GM04503 (cell line): ENCODE measurements at regions not wholly inside any gene's neighbourhood (a gene's known extent, or its start where the extent isn't known, plus 50 kb on each side); places are given as distances from the start of the nearest gene placed in this dataset.

Source experiments
- DNase-seq: peaks from one replicate; pipeline ENCODE4 v3.0.0-alpha.2; 2012; ENCODE audit warnings: low read depth

DNA sequence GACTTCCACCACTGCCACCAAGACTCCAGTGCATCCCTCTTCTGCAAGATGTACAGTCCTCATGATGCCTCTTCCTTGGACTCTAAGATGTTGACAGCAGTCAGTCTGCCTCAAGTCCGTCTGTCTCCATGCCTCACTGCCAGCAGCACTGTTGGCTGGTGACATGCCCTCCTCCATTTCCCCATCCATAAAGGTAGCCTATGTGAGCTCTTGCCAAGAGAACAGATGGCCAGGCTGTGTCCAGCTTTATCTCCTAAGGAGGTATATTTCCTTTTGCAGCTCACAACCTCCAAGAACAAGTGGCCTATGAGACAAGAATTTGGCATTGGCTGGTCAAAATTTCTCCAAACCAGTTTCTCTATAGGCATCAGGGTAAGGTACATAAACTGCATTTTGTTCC lies 149.3 kb upstream of the HNRNPA3 start:
- DNase-seq = no peak

DNA sequence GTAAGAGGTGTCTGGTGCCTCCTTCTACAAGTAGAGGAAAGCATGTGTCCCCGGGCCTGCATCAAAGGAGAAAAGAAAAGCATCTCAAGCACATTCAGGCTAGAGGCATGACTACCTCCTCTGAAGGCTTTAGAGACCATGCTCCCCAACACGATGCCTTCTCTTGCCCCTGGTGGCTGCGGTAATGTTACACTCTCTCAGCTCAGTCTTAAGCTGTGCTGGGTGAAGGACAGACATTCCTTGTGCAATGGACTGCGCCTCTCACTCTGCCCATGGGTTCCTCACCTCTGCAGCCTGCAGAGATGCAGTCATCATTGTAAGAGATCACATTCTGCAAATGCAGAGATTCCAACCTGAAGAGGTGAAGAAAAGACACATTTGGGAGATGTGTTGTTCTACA lies 148.2 kb upstream of the HNRNPA3 start:
- no peak for DNase-seq

- no peak for DNase-seq
Measured at GRCh38 chr2:177068967-177069366, 143.6 kb upstream of the HNRNPA3 start.

DNA sequence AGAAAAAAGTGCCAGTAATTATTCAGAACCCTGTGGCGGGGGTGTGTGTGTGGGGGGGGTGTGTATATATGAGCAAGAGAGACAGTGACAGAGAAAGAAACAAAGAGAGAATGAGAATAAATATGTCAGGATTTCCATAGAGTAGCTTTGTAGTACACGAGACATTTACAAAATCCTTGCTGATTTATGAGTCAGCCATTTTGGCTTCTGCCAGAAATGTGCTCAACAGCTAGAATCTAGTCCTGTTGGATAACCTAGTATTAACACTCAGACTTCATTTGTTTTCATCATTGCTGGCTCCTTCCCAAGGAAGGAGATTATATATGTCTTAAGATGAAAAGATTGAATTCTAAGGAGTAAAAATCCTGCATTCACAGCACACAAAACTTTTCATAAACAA lies 140.5 kb upstream of the HNRNPA3 start:
- no peak for DNase-seq

DNA sequence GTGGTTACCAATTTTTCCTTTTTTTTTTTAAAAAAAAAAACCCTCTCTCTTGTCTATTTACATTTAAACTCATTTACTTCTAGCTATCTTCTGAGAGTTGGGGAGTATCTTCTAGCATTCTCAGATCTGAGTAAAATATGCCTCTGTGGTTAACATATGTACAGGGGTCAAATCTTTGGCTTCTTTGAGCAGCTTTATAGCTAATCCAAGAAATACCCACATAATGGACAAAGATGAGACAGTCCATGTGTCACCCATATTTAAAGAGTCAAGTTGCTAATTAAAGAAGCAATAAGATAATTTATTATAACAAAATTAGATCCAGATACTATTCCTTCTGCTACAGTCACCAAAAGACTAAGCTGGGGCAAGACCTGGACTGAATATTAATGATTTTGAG lies 139.0 kb upstream of the HNRNPA3 start:
- DNase-seq = no peak

DNA sequence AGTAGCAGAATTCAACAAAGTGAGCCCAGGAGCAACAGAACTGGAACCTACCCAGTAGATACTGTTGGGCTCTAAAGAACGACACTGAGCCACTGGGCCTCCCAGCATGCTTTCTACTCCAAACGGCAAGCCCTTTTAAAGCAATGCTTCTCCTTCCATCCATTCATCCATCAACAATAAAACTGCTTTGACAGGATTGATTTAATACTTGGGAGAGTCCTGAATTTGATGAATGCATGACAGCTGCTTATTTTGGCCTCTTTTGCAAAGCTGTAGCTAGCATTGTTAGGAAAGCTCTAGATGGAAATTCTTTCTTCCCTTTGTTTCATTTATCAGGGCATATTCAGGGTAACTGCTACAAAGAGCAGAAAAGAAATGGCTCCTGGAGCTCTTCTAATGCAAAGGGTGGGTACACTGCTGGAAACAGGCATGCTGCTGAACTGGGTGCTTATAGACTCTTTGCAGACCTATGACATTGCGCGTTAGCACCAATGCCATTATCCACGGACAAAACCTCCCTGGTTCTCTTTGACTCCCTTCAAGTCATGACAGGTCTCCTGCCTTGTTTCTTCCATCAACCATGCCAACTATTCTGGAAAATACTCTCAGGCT lies 138.4 kb upstream of the HNRNPA3 start:
- DNase-seq = no peak

- DNase-seq = no peak
Measured at GRCh38 chr2:177075254-177075653, 137.3 kb upstream of the HNRNPA3 start.

- no peak for DNase-seq
Measured at GRCh38 chr2:177076636-177077179, 135.9 kb upstream of the HNRNPA3 start.

GRCh38 chr2:177077778-177078177 lies 134.8 kb upstream of the HNRNPA3 start:
- no peak for DNase-seq

GRCh38 chr2:177078416-177078815 lies 134.2 kb upstream of the HNRNPA3 start:
- DNase-seq = no peak

DNA sequence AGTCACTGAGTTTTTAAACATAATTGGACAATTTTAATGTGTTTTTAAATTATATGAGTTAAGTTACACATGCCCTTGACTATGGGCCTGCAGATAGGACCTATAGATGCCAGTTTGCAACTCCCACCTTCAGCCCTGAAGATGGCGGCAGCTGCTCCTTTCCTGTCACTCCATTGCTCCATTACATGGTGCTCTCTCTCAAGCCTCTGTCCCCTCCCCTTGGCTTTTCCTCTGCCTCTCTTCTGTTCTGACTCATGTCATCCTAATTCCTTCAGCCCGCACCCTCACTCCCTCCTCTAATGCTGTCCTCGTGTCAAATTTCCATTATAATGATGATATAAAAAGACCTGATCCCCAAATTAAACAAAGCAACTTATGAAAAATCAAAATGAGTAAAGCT lies 133.7 kb upstream of the HNRNPA3 start:
- DNase-seq = no peak

GRCh38 chr2:177080746-177081284 lies 131.8 kb upstream of the HNRNPA3 start:
- no peak for DNase-seq

DNA sequence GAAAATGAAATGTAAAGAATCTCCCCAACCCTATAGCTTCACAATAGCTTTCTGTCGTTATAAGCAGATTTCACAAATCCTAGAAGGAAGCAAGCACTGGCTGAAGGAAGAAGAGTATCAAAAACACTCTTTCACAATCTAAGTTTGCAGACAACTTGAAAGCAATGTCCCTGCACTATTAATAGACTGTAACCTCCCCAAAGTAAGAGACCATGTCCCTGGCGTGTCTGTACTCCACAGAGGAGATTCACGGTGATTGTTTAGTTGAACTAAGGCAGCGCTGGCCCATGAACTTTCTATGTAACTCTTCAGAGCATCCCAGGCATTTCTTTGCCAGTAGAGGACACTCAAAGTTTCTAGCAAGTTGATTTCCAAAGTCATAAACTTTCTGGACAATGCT lies 128.0 kb upstream of the HNRNPA3 start:
- no peak for DNase-seq

DNA sequence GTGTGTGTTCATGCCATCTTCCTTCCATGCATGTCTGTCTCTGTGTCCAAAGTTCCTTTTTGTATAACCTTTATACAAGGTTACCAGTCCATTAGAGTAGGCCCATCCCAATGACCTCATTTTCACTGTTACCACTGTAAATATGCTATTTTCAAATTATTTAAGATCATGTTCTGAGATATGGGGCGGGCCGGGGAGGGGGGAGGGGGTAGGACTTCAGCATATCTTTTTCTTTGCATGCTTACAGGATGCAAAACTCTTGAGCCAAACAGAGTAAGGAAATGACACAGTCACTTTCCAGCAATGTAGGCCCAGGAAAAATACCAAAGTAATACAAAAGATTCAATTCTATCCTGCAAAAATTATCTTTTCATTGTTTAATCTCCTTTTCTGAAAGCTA lies 124.1 kb upstream of the HNRNPA3 start:
- DNase-seq = no peak

- no peak for DNase-seq
Measured at GRCh38 chr2:177090967-177091366, 121.6 kb upstream of the HNRNPA3 start.

GRCh38 chr2:177093371-177093770 lies 119.2 kb upstream of the HNRNPA3 start:
- DNase-seq = no peak

- no peak for DNase-seq
Measured at GRCh38 chr2:177098001-177098613, 114.5 kb upstream of the HNRNPA3 start.

DNA sequence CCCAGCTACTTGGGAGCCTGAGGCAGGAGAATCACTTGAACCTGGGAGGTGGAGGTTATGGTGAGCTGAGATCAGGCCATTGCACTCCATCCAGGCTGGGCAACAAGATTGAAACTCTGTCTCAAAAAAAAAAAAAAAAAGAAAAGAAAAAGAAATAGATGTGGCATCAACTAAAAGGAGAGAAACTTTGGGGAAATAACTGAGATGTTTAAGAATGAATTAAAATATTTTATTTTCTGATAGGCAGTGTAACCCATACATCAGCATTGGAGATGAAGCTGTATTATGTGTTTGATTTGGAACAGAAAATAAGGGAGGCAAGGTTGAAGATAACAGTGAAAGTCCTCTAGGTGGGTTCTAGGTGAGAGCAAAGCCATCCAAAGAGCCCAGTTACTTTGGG lies 110.7 kb upstream of the HNRNPA3 start:
- no peak for DNase-seq

GRCh38 chr2:177106212-177106611 lies 106.4 kb upstream of the HNRNPA3 start:
- DNase-seq = no peak

DNA sequence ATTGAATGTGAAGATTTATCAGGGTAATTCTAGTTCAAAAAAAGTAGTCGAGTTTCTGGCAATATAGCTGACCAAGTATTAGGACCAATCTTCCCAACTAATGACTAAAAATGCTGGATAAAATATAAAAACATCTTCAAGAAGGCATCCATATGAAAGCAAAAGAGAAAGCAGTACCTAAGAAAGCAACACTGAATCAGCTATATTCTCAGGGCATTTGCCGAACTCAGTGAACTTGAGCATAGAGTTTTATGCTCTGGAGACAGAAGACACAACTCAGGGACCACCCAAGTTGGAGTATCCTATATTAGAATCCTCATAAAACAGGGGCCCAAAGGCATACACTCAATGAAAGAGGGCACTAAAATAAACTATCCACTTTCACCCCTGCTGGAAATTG lies 103.7 kb upstream of the HNRNPA3 start:
- no peak for DNase-seq

- no peak for DNase-seq
Measured at GRCh38 chr2:177114712-177115111, 97.9 kb upstream of the HNRNPA3 start.

GRCh38 chr2:177117755-177118154 lies 94.8 kb upstream of the HNRNPA3 start:
- DNase-seq = no peak

DNA sequence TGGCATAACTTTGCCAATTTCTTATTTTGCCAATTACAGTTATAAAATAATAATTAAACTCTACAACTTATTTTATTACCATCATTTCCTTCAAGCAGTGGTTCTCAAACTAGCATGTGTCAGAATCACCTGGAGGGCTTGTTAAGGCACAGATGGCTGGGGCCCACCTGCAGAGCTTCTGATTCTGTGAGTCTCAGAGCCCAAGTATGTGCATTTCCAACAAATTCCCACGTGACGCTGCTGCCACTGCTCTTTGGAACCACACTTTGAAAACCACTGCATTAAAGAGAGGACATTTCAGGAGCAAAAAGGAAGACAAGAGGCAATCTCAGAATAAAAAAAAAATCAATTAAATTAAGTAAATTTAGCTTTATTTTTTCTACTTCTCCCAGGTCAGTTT lies 94.0 kb upstream of the HNRNPA3 start:
- no peak for DNase-seq

- no peak for DNase-seq
Measured at GRCh38 chr2:177119099-177119498, 93.5 kb upstream of the HNRNPA3 start.
